Esophagus squamous epithelium (tissue), 4 donors: ENCODE measurements at regions not wholly inside any gene's neighbourhood (a gene's known extent, or its start where the extent isn't known, plus 50 kb on each side); places are given as distances from the start of the nearest gene placed in this dataset.

Experiments used
- CTCF ChIP-seq, 6 experiments: fragments of 450-650 bp in 4 of 6; fragments of 200-600 bp in 2 of 6; sonication (generic) in 2 of 6; IDR thresholded peaks; one replicate each; pipeline ENCODE4 v1.5.1; 2016 to 2019; ENCODE audit warnings: antibody characterized with exemption in 6 of 6, mild to moderate bottlenecking in 4 of 6, moderate library complexity in 4 of 6
- POLR2A ChIP-seq, 4 donors: fragments of 450-650 bp; IDR thresholded peaks; one replicate each; pipeline ENCODE4 v1.6.1; 2017; ENCODE audit warnings: antibody characterized with exemption in 4 of 4, mild to moderate bottlenecking in 4 of 4, moderate library complexity in 3 of 4

GRCh38 chr4:11824566-11824965, 395.9 kb upstream of the HS3ST1 start:
- no peak for TF ChIP-seq CTCF (IDR thresholded peaks at IDR 0.05)
- TF ChIP-seq POLR2A (IDR thresholded peaks at IDR 0.05) = no peak
